Non-pigmented ciliary epithelial cell (primary cell): ENCODE measurements at regions not wholly inside any gene's neighbourhood (a gene's known extent, or its start where the extent isn't known, plus 50 kb on each side); places are given as distances from the start of the nearest gene placed in this dataset.
"Not testable (repeated sequence)": the region's sequence is repeated elsewhere in the genome, so short reads cannot be mapped to it uniquely, and the experiment has no call there.

Experiments
- DNase-seq: peaks from one replicate; pipeline ENCODE4 v3.0.0-alpha.2; 2010; ENCODE audit warnings: low read depth

GRCh38 chr5:87198010-87198409 lies 69.7 kb upstream of the RASA1 start:
- no peak for DNase-seq

- not testable (repeated sequence) for DNase-seq
Measured at GRCh38 chr5:87199246-87199645, 68.4 kb upstream of the RASA1 start.

GRCh38 chr5:87199704-87200103 lies 68.0 kb upstream of the RASA1 start:
- DNase-seq, result not testable (repeated sequence)

GRCh38 chr5:87210076-87210475 lies 57.6 kb upstream of the RASA1 start:
- no peak for DNase-seq

GRCh38 chr5:87210743-87211142 lies 56.9 kb upstream of the RASA1 start:
- DNase-seq, result no peak

- DNase-seq, result no peak
Measured at GRCh38 chr5:87211676-87212075, 56.0 kb upstream of the RASA1 start.

- DNase-seq, result not testable (repeated sequence)
Measured at GRCh38 chr5:87212183-87212582, 55.5 kb upstream of the RASA1 start.

- DNase-seq, result not testable (repeated sequence)
Measured at GRCh38 chr5:87217480-87217879, 50.2 kb upstream of the RASA1 start.
